HG03460 (cell line): ENCODE measurements at regions not wholly inside any gene's neighbourhood (a gene's known extent, or its start where the extent isn't known, plus 50 kb on each side); places are given as distances from the start of the nearest gene placed in this dataset.
"Not testable (repeated sequence)": the region's sequence is repeated elsewhere in the genome, so short reads cannot be mapped to it uniquely, and the experiment has no call there.

Source experiments
- ATAC-seq: cut with Tn5 transposase; IDR thresholded peaks from one replicate; pipeline ENCODE4 v1.9.1; 2021; ENCODE audit not compliant: unreplicated experiment

DNA sequence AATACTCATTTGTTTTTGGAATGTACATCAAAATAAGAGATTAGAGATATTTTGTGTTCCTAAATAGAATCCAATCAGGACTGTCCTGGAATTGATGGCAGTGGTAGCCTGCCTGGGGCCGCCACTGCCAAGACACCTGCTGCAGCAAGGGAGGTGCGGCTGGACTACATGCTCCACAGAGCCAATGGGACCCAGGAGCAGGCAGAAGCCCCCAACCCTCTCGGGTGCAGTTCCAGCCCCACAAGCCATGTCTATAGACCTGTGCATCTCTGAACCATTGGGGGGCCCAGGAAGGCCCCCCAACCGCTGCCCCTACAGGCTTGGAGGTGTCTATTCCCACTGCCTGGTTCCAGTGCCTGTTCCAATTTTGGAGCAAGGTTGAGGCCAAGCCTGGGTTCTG is 1524.3 kb downstream of the PCDH18 start:
- no peak for ATAC-seq

DNA sequence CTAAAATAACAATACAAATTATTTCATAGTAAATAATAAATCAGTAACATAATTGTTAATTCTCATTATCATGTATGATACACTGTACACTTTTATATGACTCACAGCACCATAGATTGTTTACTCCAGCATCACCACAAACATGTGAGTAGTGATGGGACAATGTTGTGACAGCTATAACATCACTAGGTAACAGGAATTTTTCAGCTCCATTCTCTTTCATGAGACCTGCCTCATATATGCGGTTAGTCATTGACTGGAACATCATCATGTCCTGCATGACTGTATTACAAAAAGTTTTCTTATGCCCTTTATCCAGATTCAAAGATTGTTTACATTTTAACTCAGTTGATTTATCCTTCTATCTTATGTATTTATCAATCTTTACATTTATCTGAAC is 1530.0 kb downstream of the PCDH18 start:
- ATAC-seq: no peak

DNA sequence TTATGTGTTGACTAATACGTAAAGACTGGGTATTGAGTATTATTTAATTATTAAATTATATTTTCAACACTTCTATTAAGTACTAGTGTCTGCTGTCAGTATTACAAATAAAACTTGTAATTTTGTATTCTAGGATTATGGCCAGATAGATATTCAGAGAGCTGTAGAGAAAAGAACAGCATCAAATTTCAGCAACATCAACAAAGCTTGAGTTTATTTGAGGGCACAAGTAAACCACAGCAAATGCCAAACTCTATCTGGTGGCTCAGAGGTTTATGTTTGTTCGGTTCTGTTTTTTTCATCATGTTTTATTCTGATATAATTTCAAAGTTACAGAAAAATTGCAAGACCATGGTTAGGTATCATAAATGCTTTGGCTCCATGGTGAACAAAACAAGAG is 1530.5 kb downstream of the PCDH18 start:
- ATAC-seq: no peak

DNA sequence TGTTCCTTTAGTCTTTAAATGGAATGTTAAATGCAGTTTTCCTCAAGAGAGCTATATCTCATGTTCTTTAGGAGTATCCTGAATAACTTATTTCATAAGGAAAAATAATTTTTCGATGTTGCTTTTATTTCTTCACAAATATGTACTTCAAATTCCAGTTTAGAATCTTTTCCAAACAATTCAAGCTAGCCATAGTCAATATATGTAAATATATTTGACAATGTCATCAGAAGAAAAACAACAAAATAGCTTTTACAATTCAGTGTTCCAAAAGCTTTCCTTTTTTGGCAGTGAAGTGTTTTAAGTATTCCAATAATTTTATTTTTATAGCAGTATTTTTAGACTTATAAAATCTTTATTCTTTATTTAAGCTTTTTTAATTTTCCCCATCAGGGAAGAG is 1532.0 kb downstream of the PCDH18 start:
- no peak for ATAC-seq

DNA sequence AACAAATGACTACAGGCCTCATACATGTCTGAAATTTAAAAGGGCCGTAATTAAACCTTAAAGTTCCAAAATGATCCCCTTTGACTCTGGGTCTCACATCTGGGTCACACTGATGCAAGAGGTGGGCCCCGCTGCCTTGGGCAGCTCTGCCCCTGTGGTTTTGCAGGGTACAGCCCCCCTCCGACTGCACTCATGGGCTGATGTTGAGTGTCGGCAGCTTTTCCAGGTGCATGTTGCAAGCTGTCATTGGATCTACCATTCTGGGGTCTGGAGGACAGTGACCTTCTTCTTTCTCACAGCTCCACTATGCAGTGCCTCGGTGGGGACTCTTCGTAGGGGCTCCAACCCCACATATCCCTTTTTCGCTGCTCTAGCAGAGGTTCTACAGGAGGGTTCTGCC is 1537.9 kb downstream of the PCDH18 start:
- ATAC-seq: no peak

DNA sequence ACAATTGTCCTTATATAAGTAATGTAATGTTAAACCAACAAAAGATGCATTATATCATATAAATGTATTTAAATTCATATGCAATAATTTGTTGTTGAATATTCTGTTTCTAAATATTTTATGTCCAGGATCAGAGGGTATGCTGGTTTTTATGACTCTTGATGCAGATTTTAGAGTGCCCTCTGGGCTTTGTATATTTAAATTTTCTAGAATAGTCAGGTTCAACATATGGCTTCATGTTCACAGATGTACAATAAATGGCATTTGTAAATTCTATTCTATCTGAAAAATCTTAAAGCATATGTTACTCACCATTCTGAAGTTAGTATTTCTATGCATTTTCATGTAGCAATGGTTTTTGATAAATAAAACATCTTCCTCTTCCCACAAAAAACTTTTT is 1555.4 kb downstream of the PCDH18 start:
- no peak for ATAC-seq

DNA sequence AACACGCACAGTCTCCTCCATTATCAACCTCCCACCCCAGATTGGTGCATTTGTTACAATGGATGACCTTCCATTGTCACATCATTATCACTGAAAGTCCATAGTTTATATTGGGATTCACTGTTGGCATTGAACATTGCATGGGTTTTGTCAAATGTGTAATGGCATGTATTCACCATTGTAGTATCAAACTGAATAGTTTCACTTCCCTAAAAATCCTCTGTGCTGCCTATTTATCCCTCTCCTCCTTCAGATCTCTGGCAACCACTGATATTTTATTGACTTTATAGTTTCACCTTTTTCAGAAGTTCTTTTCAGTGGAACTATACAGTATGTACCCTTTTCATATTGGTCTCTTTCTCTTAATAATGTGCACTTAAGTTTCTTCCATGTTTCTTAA is 1565.4 kb downstream of the PCDH18 start:
- no peak for ATAC-seq

DNA sequence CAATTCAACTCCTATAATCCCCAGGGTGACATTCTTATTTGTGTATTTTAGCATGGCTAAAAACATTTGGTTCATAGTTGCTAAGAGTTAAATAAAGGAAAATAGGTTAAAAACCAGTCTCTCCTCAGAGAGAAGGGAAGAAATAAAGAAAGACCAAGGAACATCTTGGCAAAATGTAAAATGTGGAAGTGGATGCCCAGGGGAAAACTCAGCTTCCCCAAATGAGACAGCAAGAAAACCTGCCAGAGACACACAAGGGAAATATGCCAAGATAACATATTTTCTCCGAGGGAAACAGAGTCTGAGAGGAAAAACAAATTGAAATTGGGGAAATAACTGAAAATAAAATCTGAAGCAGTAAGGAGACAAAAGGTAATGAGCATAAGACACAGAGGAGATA is 1569.3 kb downstream of the PCDH18 start:
- no peak for ATAC-seq

DNA sequence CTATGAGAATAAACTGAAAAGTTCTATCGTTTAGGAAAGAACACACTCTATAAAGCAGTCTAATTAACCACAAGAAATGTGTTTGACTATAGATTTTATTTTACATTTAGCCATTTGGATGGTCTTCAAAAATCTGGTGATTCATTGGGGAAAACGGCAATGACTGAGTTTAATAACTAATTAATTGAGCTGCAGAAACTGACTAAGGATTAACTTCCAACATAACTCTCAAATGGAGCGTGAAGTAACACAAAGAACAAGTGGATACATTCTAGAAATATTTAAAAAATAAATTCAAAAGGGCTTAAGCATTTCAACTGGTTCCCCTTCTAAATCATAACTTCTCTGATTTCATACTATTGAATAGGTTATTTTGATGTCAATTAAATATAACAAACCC is 1582.4 kb downstream of the PCDH18 start:
- no peak for ATAC-seq

DNA sequence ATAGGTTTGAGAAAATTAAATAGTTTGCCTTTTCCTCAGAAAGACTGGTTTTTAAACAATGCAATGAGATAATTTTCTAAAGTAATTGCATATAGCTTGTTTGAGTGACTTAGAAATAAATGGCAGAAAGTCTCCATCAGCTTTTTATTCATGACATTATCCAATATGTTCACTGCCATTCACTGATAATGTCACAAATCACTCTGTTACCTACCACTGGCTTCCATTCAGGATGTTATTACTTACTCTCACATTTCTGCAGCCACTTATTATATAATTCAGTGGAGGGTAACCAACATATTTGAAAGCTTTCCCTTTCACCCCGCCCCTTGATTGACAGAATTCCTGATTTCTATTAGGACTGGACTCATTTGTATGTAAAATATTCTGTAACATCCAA is 1583.5 kb downstream of the PCDH18 start:
- ATAC-seq: no peak

DNA sequence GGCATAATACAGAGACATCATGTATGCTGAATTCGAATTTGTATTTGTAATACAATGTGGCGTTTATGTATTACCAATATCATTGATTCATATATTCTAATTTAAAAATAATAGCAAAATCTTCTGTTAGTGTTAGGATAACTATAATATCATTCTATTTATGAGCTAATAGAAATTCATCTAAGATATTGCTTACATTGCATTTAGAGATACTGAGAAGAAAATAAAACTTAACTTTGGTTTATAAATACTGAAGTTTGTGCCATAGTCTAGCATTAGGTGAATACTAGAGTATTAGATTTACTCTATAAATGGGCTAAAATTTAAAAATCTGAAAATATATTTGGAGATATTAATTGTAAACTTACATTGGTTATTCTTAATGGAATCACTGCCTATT is 1590.6 kb downstream of the PCDH18 start:
- no peak for ATAC-seq

DNA sequence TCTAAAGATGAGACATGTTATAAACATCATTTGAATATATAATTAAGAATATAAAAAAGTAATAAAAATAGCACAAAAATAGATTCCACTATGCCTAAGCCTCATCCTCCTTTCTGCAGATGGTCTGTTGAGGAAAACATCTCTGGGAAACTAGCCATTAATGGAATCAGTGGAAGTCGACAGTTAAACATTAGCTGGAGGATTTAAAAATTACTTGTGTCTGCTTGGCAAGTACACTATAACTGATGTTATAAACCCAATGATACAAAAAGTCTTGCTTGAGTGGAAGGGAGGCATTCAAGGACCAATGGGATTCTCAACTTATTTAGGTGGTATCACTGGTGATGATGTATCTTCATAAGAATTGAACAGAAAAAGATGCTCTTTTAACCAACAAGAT is 1598.3 kb downstream of the PCDH18 start:
- ATAC-seq: no peak

DNA sequence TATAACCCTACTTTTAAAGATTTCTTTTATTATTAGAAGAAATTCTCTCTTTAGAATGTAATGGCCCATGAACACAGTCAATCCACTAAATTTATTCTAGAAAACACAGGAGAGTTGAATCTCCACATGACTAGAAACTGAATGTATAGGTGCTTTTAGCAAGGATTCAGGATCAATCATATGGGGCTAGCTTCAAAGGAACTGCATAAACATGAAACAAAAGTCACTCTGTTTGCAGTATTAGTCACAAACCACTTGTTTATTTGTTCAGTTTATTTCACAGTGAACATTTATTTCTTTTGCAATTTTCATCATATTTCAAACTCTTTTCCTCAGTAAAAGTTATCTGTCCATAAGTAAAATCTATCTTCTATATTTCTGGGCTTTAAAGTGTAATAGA is 1604.6 kb downstream of the PCDH18 start:
- no peak for ATAC-seq

DNA sequence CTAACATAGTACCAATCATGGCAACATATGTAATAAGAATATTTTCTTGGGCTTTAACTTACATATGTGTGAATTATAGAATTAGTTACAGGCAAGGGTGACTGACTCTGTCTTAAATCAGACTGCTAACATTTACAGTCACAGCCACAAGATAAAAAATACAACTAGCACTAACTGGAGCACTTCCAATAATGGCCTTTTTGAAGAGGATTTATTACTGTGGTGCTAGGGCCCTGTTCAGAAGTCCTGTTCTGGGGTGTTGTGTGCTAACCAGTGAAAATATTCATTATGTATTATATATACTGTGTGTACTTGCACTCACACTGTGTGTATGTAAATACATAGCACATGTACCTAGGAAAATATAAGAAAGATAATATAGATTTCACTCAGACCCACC is 1611.2 kb downstream of the PCDH18 start:
- ATAC-seq: no peak

DNA sequence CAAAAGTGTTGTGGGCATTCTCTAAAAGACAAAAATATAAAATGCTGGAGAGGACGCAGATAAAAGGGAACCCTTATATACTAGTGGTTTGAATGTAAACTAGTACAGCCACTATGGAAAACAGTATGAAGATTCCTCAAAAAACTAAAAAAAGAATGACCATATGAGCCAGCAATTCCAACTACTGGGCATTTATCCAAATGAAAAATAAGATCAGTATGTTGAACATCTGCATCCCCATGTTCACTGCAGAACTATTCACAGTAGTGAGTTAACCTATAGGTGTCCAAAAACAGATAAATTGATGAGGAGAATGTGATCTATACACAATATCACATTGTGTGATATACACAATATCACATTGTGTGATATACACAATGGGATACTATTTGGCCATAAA is 1615.3 kb downstream of the PCDH18 start:
- ATAC-seq: no peak

DNA sequence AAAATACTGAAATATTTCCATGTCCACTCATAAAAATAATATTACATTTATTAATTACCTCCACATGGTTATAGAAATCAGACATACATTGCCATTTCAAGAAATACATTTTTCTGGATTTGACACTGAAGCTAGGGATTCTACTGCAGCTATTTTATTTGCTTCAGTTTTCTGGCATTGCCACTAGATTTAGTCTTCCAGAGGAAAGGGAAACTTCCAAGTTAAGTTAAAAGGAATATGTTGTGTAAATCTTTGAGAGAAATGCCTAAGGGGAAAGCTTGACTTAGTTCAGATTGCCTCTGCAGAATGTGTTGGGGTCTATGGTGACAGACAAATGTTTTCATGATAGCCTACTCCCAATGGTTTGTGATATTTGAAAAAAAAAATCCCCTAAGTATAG is 1631.3 kb downstream of the PCDH18 start:
- no peak for ATAC-seq

DNA sequence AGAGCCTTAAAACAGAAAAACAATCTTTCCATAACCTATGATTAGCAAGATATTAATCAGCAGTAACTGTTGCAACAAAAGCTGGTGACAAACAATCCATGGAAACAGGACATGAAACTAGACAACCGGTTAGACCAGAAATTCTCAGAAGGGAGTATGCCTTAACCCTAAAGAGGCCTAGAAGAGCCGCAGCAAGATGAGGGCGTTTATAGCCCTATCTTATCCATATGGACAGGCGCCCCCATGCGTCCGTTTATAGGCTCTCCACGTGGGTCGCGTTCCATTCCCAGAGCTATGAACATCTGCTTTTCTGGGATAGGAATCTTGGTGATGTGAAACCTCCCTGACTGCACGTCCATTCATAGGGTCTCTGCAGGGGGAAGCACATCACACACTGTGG is 1662.7 kb upstream of the PABPC4L start:
- ATAC-seq: not testable (repeated sequence)

DNA sequence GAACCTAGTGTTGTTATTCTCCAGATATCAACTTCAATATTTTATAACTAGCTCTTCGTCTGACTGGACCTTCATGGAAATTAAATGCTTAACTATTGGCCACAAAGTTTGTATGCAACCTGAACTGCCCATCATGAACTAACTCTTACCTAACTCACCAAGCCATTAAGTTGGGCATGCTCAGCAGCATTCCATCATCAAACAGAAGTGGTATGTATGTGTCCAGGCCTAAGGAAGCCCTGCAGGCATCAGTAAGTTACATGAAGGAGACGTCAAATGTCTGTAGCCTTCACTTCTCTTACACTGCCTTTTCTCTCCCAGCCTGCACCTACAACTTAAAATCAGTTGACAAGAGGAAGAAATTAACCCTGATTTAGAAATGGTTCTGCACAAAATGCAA is 1639.2 kb upstream of the PABPC4L start:
- no peak for ATAC-seq

DNA sequence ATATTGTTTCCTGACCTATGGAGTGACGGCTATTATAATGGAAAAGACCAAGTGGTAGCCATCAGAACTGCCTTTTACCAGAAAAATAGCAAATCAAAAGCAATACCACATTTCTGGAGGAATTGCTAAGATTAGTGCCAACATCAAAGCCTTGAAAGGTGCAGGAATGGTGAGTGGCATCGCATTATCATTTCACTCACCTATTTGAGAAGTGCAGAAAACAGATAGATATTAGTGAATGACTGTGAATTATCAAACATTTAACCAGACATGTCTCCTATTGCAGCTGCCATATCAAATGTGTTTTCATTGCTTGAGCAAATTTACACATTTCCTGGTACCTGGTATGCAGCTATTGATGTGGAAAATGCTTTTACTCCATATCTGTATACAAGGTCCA is 1638.1 kb upstream of the PABPC4L start:
- ATAC-seq: no peak

DNA sequence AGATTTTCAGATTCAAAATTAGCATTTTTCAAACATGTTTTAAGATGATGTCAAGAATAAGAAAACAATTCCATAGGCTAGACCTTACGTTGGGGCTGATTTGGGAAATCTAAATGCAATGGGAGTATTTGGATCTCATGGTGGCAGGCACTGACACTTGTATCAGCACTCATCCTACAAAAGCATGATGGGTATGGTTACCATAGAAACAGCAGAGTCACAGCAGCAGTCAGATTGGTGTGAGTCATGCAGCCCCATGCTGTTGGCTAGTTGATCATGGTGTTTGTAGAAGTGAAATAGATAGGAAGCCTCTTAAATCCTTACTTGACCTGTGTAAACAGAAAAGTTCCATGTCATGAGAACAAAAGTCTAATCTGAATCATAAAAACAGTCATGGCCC is 1637.3 kb upstream of the PABPC4L start:
- no peak for ATAC-seq

DNA sequence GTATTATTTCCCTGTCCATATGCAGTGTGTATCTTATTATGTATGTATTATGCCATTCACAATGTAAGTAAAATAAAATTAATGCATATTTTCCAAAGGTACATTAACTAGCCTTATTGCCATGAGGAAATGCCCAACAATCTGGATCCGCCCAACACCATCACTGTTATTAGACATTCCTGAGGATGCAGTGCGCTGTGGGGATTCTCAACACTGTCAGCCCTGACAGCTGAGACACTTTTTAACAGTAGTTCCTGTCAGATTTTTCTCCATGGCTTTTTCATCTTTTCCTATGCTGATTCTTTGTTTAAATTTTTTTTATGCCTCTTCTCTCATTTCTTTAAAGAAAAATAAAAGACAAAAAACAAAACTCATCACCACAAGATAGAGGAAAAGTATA is 1632.9 kb upstream of the PABPC4L start:
- no peak for ATAC-seq

DNA sequence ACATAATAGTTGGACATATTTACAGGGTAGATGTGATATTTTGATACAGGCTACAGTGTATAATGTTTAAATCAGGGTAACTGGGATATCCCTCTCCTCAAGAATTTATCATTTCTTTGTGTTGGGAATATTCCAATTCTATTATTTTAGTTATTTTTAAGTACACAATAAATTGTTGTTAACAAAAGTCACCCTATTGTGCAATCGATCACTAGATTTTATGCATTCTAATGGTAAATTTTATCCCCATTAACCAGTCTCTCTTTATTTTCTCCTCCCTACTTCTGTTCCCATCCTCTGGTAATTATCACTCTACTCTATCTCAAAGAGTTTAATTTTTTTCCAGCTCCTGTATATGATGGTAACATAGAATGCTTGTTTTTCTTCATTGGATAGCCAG is 1631.9 kb upstream of the PABPC4L start:
- ATAC-seq: no peak

DNA sequence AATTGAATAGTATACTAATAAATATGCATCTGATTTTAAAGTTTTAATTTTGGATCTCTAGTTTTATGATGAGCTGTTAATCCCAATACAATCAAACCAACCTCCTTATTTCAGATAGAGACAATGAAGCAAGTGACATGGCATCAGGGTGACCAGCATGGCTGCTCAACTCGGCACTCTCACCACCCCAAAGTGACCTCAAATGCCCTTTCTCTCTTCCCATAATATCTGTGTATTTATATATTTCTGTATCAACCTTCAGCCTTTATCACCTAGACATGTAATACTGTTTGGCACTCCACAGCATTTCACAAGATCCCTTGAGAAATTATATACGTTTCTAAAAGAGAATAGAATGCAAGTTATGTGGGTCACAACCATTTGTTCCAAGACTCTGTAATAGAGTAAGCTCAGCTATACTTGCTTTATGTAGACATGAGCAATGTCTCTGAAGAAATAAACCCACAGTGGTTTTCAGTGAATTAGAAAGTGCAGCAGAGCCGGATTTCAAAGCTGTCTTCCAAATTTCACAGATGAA is 1623.2 kb upstream of the PABPC4L start:
- ATAC-seq: no peak

DNA sequence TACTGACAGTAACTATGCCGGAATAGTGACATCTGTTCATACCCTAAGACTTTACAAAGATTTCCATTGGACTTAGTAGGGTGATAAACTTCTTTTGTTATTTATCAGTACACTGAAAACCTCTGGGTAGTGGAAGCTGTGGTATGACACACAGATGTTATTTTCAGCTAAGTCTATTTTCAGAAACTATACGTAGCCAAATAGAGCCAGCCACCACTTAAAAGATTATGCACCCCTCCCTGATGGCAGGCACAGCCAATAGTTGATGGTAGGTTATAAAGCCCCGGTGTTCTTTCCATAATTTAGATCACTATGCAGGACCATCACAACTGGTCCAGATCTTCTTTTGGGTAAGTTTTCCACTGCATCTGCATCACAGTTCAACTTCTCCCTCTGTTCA is 1603.2 kb upstream of the PABPC4L start:
- ATAC-seq: no peak
